BLaER1 (cell line): ENCODE measurements at regions not wholly inside any gene's neighbourhood (a gene's known extent, or its start where the extent isn't known, plus 50 kb on each side); places are given as distances from the start of the nearest gene placed in this dataset.

Experiments
- H3K27ac ChIP-seq: shearing (Covaris generic); formaldehyde crosslinking; 2 replicates; pipeline ENCODE4 v1.8.1; 2022
- H3K27me3 ChIP-seq: shearing (Covaris generic); formaldehyde crosslinking; 2 replicates; pipeline ENCODE4 v1.8.1; 2022
- H3K36me3 ChIP-seq: shearing (Covaris generic); formaldehyde crosslinking; 2 replicates; pipeline ENCODE4 v1.8.1; 2022
- H3K4me1 ChIP-seq: shearing (Covaris generic); formaldehyde crosslinking; 2 replicates; pipeline ENCODE4 v1.8.1; 2022
- H3K4me2 ChIP-seq: shearing (Covaris generic); formaldehyde crosslinking; 2 replicates; pipeline ENCODE4 v1.8.1; 2022
- H3K4me3 ChIP-seq: shearing (Covaris generic); formaldehyde crosslinking; 2 replicates; pipeline ENCODE4 v1.8.1; 2022
- H3K9ac ChIP-seq: shearing (Covaris generic); formaldehyde crosslinking; 2 replicates; pipeline ENCODE4 v1.8.1; 2022
- H3K9me3 ChIP-seq: shearing (Covaris generic); formaldehyde crosslinking; 2 replicates; pipeline ENCODE4 v1.8.1; 2022
- H4K20me1 ChIP-seq: shearing (Covaris generic); formaldehyde crosslinking; 2 replicates; pipeline ENCODE4 v1.8.1; 2022
- Cebpa-rat ChIP-seq: shearing (Covaris generic); IDR thresholded peaks from 2 replicates; pipeline ENCODE4 v1.8.1; 2022

DNA sequence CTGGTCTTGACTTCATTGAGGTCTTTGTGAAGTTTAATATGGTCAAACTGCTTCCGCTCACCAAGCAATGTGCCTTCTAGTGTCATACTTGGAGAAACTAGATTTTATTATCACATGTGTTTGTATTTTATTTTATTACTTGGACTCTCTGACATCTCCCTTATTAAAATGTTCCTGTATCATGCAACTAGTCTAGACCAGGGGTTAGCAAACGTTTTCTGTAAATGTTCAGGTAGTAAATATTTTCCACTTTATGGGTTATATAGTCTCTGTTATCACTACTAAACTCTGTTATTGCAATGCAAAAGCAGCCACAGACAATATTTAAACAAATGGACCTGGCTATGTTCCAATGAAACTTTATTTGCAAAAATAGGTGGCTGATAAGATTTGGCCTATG, 443.8 kb downstream of the MID1IP1 start:
- H3K36me3 ChIP-seq: no peaks in the 10 kb centered on the region
- peaks cover 18% of the 10 kb centered on the region for H3K4me1 ChIP-seq
- no peak overlapping the region for H3K4me3 ChIP-seq
- no peak overlapping the region for H3K27ac ChIP-seq
- H3K9me3 ChIP-seq: no peaks in the 10 kb centered on the region
- no peak overlapping the region for H3K4me2 ChIP-seq
- no peak for TF ChIP-seq Cebpa-rat
- no peak overlapping the region for H3K9ac ChIP-seq
- H3K27me3 ChIP-seq: no peaks in the 10 kb centered on the region
- H4K20me1 ChIP-seq: no peaks in the 10 kb centered on the region

DNA sequence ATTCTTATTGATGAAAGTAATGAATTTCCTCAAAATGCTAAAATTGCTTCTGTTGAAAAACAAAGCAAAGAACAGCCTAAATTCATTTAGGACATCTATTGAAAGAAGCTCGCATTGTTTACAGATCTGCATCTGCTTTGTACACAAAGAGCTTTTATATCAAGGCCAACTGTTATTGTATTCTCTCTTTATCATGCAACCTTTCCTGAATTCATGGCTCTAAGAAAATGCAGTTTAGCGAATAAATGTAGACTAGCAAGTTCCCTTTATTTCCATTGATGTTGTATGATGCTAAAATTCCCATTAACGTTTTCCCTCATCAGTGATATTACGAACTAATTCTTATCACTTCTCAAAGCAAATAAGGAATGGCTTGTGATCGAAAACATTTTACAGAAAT, 446.3 kb downstream of the MID1IP1 start:
- H3K4me2 ChIP-seq: no peak overlapping the region
- no peaks in the 10 kb centered on the region for H3K27me3 ChIP-seq
- H4K20me1 ChIP-seq: no peaks in the 10 kb centered on the region
- no peaks in the 10 kb centered on the region for H3K9me3 ChIP-seq
- no peak overlapping the region for H3K9ac ChIP-seq
- TF ChIP-seq Cebpa-rat: no peak
- H3K4me1 ChIP-seq: no peaks in the 10 kb centered on the region
- no peak overlapping the region for H3K27ac ChIP-seq
- H3K4me3 ChIP-seq: no peak overlapping the region
- no peaks in the 10 kb centered on the region for H3K36me3 ChIP-seq

DNA sequence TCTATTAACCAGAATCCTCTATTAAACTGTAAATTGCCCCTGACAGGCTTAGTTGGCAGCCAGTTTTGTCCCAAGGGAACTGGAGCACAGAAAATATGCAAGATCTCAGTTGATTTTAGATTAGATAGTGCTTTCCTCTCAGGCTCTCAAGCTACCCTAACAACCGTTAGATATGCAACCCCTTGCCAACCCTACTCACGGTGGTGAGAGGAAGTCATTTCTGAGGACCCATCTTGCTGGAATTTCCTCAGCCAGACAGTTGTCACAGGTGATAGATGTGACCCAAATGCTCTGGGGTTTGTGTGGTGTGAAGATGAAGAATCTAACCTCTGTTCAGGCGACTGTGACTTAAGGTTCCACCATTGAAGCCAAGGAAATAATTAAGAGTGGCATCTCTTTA, 447.1 kb downstream of the MID1IP1 start:
- no peaks in the 10 kb centered on the region for H3K36me3 ChIP-seq
- no peak overlapping the region for H3K27ac ChIP-seq
- no peak for TF ChIP-seq Cebpa-rat
- H3K4me2 ChIP-seq: no peak overlapping the region
- no peaks in the 10 kb centered on the region for H3K4me1 ChIP-seq
- no peak overlapping the region for H3K4me3 ChIP-seq
- no peaks in the 10 kb centered on the region for H3K27me3 ChIP-seq
- H3K9ac ChIP-seq: no peak overlapping the region
- no peaks in the 10 kb centered on the region for H3K9me3 ChIP-seq
- no peaks in the 10 kb centered on the region for H4K20me1 ChIP-seq

DNA sequence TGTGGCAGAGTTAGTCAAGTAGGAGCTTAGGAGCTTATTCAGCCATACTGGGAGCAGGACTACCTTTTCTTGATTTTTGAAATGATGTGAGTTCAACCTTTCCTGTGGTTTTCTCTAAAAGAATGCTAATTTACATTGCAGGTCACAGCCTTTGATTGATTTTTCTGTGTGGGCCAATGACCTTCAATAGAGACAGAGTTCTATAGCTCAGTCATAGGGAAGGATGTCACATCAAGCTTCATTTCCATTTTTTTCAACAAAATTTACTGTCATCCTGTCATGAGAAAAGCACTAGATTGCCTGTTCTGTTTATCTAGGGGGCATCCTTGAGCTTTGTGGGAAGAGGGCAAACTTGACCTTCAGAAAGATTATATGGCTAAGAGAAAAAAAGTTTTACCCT, 448.7 kb downstream of the MID1IP1 start:
- Histone ChIP-seq H3K9me3 (no peaks in the 10 kb centered on the region), H3K4me1 (no peaks in the 10 kb centered on the region), H3K36me3 (no peaks in the 10 kb centered on the region), H3K4me3 (no peak overlapping the region), H3K4me2 (no peak overlapping the region), H3K27me3 (no peaks in the 10 kb centered on the region), H3K27ac (no peak overlapping the region), H4K20me1 (no peaks in the 10 kb centered on the region), H3K9ac (no peak overlapping the region)
- TF ChIP-seq Cebpa-rat: no peak

DNA sequence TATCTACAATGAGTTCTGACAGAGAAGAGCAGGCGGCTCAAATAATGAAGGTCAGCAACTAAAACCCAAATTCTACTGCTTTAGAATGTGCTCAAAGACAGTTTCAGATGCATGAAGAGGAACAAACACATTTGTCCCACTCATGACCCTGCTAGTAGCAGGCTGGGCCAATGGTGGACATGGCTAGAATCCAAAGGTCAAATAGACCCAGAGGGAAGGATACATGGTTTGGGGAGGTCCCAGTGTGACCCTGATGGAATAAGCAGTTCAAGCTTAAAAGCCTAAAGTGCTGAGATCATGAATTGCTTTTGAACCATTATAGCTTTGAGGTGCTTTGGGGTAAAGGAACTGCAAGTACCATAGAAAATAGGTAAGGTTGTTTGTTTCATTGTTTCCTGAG, 450.7 kb downstream of the MID1IP1 start:
- no peak for TF ChIP-seq Cebpa-rat
- H3K9ac ChIP-seq: no peak overlapping the region
- H3K4me1 ChIP-seq: no peaks in the 10 kb centered on the region

DNA sequence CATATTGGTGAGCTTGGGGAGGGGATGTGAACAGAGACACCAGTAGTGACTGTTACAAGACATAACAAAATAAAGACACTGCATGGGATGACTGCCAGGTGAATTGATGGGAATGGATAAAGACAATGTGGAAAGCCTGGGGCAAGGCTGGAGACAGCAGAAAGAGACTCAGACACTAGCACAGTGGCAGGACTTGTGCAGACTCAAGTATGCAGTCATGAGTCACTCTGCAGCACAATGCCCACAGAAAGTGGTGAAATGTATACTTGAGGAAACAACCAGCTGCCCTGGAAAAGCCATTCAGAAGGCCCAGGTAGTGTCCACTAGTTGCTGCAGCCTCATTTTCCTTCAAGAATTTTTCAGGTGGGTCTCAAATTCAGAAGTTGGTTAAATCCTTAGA, 452.3 kb downstream of the MID1IP1 start:
- H3K36me3 ChIP-seq: no peaks in the 10 kb centered on the region
- H3K27me3 ChIP-seq: no peaks in the 10 kb centered on the region
- TF ChIP-seq Cebpa-rat: no peak
- no peaks in the 10 kb centered on the region for H4K20me1 ChIP-seq
- H3K9ac ChIP-seq: no peak overlapping the region
- H3K4me1 ChIP-seq: no peaks in the 10 kb centered on the region
- no peak overlapping the region for H3K4me3 ChIP-seq
- no peak overlapping the region for H3K27ac ChIP-seq
- no peaks in the 10 kb centered on the region for H3K9me3 ChIP-seq
- H3K4me2 ChIP-seq: no peak overlapping the region

More for the DNA sequence above, 450.7 kb downstream of the MID1IP1 start:
- H3K36me3 ChIP-seq: no peaks in the 10 kb centered on the region
- no peak overlapping the region for H3K4me3 ChIP-seq
- H4K20me1 ChIP-seq: no peaks in the 10 kb centered on the region
- H3K9me3 ChIP-seq: no peaks in the 10 kb centered on the region
- H3K27ac ChIP-seq: no peak overlapping the region
- no peak overlapping the region for H3K4me2 ChIP-seq
- H3K27me3 ChIP-seq: no peaks in the 10 kb centered on the region

DNA sequence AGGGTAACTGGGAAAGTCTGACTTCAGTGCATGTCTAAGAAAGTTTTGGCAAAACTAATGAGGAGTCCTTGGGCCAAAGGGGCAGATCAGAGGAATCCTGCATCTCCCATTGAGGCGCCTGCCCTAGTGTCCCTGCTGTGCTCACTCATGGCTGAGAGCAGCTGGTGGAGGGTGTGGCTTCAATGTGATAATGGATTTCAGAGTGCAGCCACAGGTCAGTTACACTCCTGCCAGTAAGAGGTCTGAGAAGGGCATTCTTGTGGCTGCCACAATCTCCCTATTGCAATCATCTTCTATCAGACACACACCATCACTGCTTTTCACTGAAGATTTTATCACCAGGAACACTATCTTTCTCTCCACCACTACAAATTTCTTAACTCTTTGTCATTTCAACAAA, 457.1 kb downstream of the MID1IP1 start:
- Histone ChIP-seq H3K27me3 (no peaks in the 10 kb centered on the region), H3K9ac (no peak overlapping the region), H3K4me2 (no peak overlapping the region), H3K4me1 (peaks cover 7% of the 10 kb centered on the region; the same call in 1 of the 2 replicates), H3K36me3 (no peaks in the 10 kb centered on the region), H4K20me1 (no peaks in the 10 kb centered on the region), H3K4me3 (no peak overlapping the region), H3K9me3 (no peaks in the 10 kb centered on the region), H3K27ac (no peak overlapping the region)
- no peak for TF ChIP-seq Cebpa-rat

DNA sequence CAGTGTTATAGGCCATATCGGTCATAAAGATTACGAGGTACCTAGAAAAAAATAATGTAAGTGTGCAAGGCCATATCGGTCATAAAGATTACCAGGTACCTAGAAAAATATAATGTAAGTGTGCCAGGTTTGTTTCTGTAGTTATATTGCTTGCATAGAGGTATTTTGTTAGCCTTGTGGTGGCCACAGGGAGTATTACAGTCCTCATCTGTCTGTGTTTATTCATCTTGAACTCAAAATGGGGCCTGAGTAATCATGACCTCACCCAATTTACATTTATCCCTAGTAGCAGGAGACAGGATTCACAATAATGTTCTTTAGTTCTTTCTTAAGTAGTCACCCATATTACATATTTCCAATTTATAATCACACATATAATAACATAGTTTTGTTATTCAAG, 459.7 kb downstream of the MID1IP1 start:
- no peak for TF ChIP-seq Cebpa-rat
- no peak overlapping the region for H3K4me2 ChIP-seq
- H3K4me3 ChIP-seq: no peak overlapping the region
- H3K36me3 ChIP-seq: no peaks in the 10 kb centered on the region
- no peaks in the 10 kb centered on the region for H3K9me3 ChIP-seq
- H3K27ac ChIP-seq: no peak overlapping the region
- no peaks in the 10 kb centered on the region for H4K20me1 ChIP-seq
- H3K4me1 ChIP-seq: peaks cover 16% of the 10 kb centered on the region
- no peaks in the 10 kb centered on the region for H3K27me3 ChIP-seq
- H3K9ac ChIP-seq: no peak overlapping the region

DNA sequence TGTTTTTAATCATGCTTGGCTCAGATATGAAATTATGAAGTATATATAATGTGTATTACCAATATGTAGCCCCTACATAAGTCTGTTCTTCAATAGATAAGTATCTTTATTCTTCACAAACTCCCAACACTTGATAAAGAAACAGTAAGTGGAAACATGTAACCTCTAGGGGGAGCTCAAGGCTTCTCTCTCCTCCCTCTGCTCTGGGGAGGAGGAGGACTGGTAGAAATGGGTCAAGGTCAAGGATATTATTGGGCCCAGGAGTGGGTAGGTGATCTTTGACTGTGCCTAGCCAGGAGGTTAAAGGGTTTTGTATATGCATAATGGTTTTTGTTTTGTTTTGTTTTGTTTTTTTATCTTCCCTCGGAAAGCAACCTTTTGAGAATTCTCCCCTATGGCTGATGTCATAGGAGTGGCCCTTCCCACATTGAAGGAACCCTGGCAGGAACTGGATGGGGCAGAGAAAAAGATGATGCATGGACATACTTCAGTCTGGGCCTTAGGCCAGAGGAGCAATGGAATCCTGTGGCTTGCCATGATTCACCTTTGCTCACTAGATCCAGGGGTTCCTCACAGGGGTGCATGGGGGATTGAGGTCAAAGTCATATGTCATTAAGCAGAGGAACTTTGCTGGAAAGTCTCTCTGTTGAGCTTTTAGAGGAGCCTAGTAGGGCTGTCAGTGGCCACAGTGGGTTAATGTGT, 460.3 kb downstream of the MID1IP1 start:
- no peaks in the 10 kb centered on the region for H3K9me3 ChIP-seq

DNA sequence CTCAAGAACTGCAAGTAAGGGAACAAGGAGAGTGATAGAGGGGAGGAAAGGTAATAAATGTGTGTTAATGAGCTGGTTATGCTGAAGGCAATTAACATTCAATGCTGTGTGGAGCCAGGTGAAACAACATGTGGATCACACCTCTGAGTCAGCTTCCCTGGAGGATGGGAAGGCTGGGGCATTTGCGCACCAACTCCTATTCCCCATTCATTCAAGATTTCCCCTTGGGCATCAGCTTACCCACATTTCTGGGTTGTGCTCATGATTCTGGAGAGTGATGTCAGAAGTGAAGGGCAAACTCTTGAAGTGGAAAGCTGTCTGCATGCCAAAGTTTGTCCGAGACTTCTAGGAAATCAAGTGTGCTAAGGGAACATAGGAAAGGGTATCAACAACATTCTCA, 461.4 kb downstream of the MID1IP1 start:
- H3K9ac ChIP-seq: no peak overlapping the region
- H3K4me2 ChIP-seq: no peak overlapping the region
- no peak overlapping the region for H3K27ac ChIP-seq
- no peak for TF ChIP-seq Cebpa-rat
- peaks cover 16% of the 10 kb centered on the region for H3K4me1 ChIP-seq
- H3K36me3 ChIP-seq: no peaks in the 10 kb centered on the region
- no peaks in the 10 kb centered on the region for H4K20me1 ChIP-seq
- H3K27me3 ChIP-seq: no peaks in the 10 kb centered on the region
- no peak overlapping the region for H3K4me3 ChIP-seq
- no peaks in the 10 kb centered on the region for H3K9me3 ChIP-seq

More for the DNA sequence above, 460.3 kb downstream of the MID1IP1 start:
- Histone ChIP-seq H4K20me1 (no peaks in the 10 kb centered on the region), H3K36me3 (no peaks in the 10 kb centered on the region), H3K27me3 (no peaks in the 10 kb centered on the region), H3K27ac (no peak overlapping the region), H3K4me1 (peaks cover 16% of the 10 kb centered on the region), H3K9ac (no peak overlapping the region), H3K4me3 (no peak overlapping the region), H3K4me2 (no peak overlapping the region)
- no peak for TF ChIP-seq Cebpa-rat

DNA sequence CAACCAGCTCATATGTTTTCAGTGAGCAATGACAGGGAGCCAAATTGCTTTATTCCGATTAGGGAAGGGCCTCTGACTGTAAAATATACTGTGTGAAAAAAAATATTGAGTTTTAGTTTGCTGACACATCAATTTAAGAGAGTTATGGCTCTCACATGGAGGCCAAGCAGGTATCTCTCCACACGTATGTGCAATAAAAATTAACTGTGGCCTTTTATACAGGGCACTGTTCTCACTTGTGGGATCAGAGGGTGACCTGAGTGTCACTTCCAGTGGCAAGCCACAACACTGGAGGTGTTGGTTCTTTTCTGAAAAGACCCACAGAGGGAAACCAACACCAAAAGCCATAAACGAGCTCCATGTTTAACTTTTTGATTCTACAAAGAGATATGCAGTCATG, 462.8 kb downstream of the MID1IP1 start:
- Histone ChIP-seq H3K4me2 (no peak overlapping the region), H3K9me3 (no peaks in the 10 kb centered on the region), H3K9ac (no peak overlapping the region), H3K27me3 (no peaks in the 10 kb centered on the region), H3K4me3 (no peak overlapping the region), H3K36me3 (no peaks in the 10 kb centered on the region), H3K27ac (no peak overlapping the region), H3K4me1 (peaks cover 16% of the 10 kb centered on the region), H4K20me1 (no peaks in the 10 kb centered on the region)
- no peak for TF ChIP-seq Cebpa-rat
